ENCODE measurements at regions not wholly inside any gene's neighbourhood (a gene's known extent, or its start where the extent isn't known, plus 50 kb on each side); places are given as distances from the start of the nearest gene placed in this dataset.

- DNase-seq (ENCODE audit: low read depth): no peak
- TF ChIP-seq CTCF (conservative IDR thresholded peaks at IDR 0.05; ENCODE audit: low read depth, low read length): no peak
- no peak overlapping the region for H3K4me3 ChIP-seq (ENCODE audit: low read depth, low read length)
Measured at GRCh38 chr12:28961948-28962384, 187.1 kb upstream of the FAR2 start.

GRCh38 chr12:28963554-28963953 lies 185.5 kb upstream of the FAR2 start:
- DNase-seq (ENCODE audit: low read depth): no peak
- TF ChIP-seq CTCF (conservative IDR thresholded peaks at IDR 0.05; ENCODE audit: low read depth, low read length): peak; percentile 57
- H3K4me3 ChIP-seq (ENCODE audit: low read depth, low read length): no peak overlapping the region

- no peak for DNase-seq (ENCODE audit: low read depth)
- no peak for TF ChIP-seq CTCF (conservative IDR thresholded peaks at IDR 0.05; ENCODE audit: low read depth, low read length)
- H3K4me3 ChIP-seq (ENCODE audit: low read depth, low read length): no peak overlapping the region
Measured at GRCh38 chr12:28966046-28966780, 182.9 kb upstream of the FAR2 start.

- DNase-seq (ENCODE audit: low read depth): no peak
- TF ChIP-seq CTCF (conservative IDR thresholded peaks at IDR 0.05; ENCODE audit: low read depth, low read length): no peak
- H3K4me3 ChIP-seq (ENCODE audit: low read depth, low read length): no peak overlapping the region
Measured at GRCh38 chr12:28967426-28967825, 181.7 kb upstream of the FAR2 start.

DNA sequence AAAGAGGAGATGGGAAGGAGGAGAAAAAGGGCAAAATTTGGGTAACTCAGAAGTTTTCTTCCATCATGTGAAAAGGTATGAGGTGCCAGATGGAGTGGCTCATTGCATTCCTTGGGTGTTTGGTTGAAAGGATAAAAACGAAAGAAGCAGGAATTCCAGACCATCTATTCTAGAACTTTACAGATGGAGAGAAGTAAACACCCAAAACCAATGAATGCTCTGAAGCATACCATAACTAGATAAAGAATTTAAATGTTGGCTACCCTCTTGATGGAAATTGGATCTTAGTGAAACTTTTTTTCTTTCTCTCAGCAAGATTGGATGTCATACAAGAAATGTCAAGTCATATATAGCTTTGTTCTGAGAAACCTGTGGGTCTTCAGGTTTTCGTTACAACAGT lies 175.6 kb upstream of the FAR2 start:
- TF ChIP-seq CTCF (conservative IDR thresholded peaks at IDR 0.05; ENCODE audit: low read depth, low read length): no peak
- no peak overlapping the region for H3K4me3 ChIP-seq (ENCODE audit: low read depth, low read length)
- DNase-seq (ENCODE audit: low read depth): no peak

- H3K4me3 ChIP-seq (ENCODE audit: low read depth, low read length): no peak overlapping the region
- TF ChIP-seq CTCF (conservative IDR thresholded peaks at IDR 0.05; ENCODE audit: low read depth, low read length): no peak
- no peak for DNase-seq (ENCODE audit: low read depth)
Measured at GRCh38 chr12:28974166-28974565, 174.9 kb upstream of the FAR2 start.

DNA sequence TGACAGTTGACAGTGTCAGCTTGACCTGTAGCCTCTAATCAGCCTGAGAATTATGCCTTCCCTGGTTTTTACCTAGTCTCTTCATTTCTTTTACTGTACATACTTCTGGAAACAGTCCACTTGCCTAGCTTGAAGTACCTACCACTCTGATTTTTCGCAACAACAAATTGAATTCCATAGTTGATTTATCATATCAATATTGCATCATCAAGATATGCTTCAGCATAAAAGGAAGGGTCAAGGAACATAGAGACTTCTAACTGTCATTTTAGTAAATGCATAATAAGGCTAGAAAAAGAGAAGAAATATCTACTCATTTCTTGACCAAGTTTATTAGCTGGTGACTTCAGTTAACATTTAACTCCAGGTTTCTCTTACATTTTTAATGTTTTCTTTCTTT lies 174.2 kb upstream of the FAR2 start:
- DNase-seq (ENCODE audit: low read depth): no peak
- TF ChIP-seq CTCF (conservative IDR thresholded peaks at IDR 0.05; ENCODE audit: low read depth, low read length): no peak
- H3K4me3 ChIP-seq (ENCODE audit: low read depth, low read length): no peak overlapping the region

Data from epithelial cell of proximal tubule (primary cell).